GM23338 (cell line): ENCODE measurements at regions not wholly inside any gene's neighbourhood (a gene's known extent, or its start where the extent isn't known, plus 50 kb on each side); places are given as distances from the start of the nearest gene placed in this dataset.

Experiments
- ATAC-seq: fragments of 200-7000 bp; cut with Tn5 transposase; 3 replicates; pipeline ENCODE4 v1.9.1; 2020
- DNase-seq: peaks from one replicate; pipeline ENCODE4 v3.0.0-alpha.2; 2015; ENCODE audit warnings: low spot score
- H2AFZ ChIP-seq: fragments of 200-600 bp; sonication (generic); 2 replicates; pipeline ENCODE4 v1.8.0; 2016; ENCODE audit warnings: antibody characterized with exemption, mild to moderate bottlenecking, moderate library complexity
- H3F3A ChIP-seq: fragments of 200-600 bp; sonication (generic); replicated peaks from 2 replicates; pipeline ENCODE4 v1.8.0; 2017; ENCODE audit warnings: antibody characterized with exemption, mixed run types, low read depth
- H3K27ac ChIP-seq: fragments of 200-600 bp; sonication (generic); 2 replicates; pipeline ENCODE4 v1.6.1; 2016; ENCODE audit warnings: low read depth
- H3K27me3 ChIP-seq: fragments of 200-600 bp; sonication (generic); 2 replicates; pipeline ENCODE4 v1.8.0; 2016; ENCODE audit warnings: mild to moderate bottlenecking, mixed run types, moderate library complexity; ENCODE audit not compliant: insufficient read depth
- H3K36me3 ChIP-seq: fragments of 200-600 bp; sonication (generic); 2 replicates; pipeline ENCODE4 v1.8.0; 2016; ENCODE audit warnings: mild to moderate bottlenecking; ENCODE audit not compliant: insufficient read depth
- H3K4me1 ChIP-seq: fragments of 200-600 bp; sonication (generic); 2 replicates; pipeline ENCODE4 v1.8.0; 2016; ENCODE audit warnings: mild to moderate bottlenecking, moderate library complexity; ENCODE audit not compliant: insufficient read depth
- H3K4me2 ChIP-seq: fragments of 200-600 bp; sonication (generic); 2 replicates; pipeline ENCODE4 v1.7.1; 2017; ENCODE audit warnings: mixed run types
- H3K4me3 ChIP-seq: fragments of 200-600 bp; sonication (generic); 2 replicates; pipeline ENCODE4 v1.6.1; 2016; ENCODE audit warnings: mixed run types
- H3K79me2 ChIP-seq: fragments of 200-600 bp; sonication (generic); replicated peaks from 2 replicates; pipeline ENCODE4 v1.8.0; 2017; ENCODE audit warnings: mild to moderate bottlenecking; ENCODE audit not compliant: insufficient read depth
- H3K9me2 ChIP-seq: fragments of 200-600 bp; sonication (generic); 2 replicates; pipeline ENCODE4 v1.8.0; 2017; ENCODE audit not compliant: insufficient read depth
- H4K20me1 ChIP-seq: fragments of 200-600 bp; sonication (generic); replicated peaks from 2 replicates; pipeline ENCODE4 v1.8.0; 2017; ENCODE audit warnings: mild to moderate bottlenecking; ENCODE audit not compliant: insufficient read depth
- H3K27ac Mint-ChIP-seq: 2 replicates; pipeline ENCODE4 v1.8.0; 2020; ENCODE audit warnings: inconsistent platforms, mild to moderate bottlenecking, moderate library complexity, mixed read lengths
- H3K27me3 Mint-ChIP-seq: 3 replicates; pipeline ENCODE4 v1.8.0; 2022; ENCODE audit warnings: low read depth, mild to moderate bottlenecking, moderate library complexity, mixed read lengths, inconsistent platforms; ENCODE audit not compliant: insufficient read depth, poor library complexity
- H3K36me3 Mint-ChIP-seq: 3 replicates; pipeline ENCODE4 v1.8.0; 2021; ENCODE audit warnings: low read depth, mild to moderate bottlenecking, inconsistent platforms, moderate library complexity, mixed read lengths
- H3K4me1 Mint-ChIP-seq: 3 replicates; pipeline ENCODE4 v1.8.0; 2020; ENCODE audit warnings: mild to moderate bottlenecking, inconsistent platforms, mixed read lengths
- H3K4me3 Mint-ChIP-seq: 3 replicates; pipeline ENCODE4 v1.8.0; 2021; ENCODE audit warnings: moderate library complexity, mild to moderate bottlenecking, inconsistent platforms, mixed read lengths
- H3K9me3 Mint-ChIP-seq: 3 replicates; pipeline ENCODE4 v1.8.0; 2020; ENCODE audit warnings: moderate library complexity, mild to moderate bottlenecking, inconsistent platforms, mixed read lengths
- CTCF ChIP-seq, 2 experiments: fragments of 200-600 bp in 1 of 2; sonication (generic) in 1 of 2; conservative IDR thresholded peaks; 2 replicates each; pipeline versions ENCODE4 v1.5.1 to v1.6.1; 2016 to 2017; ENCODE audit warnings: antibody characterized with exemption in 2 of 2, low read depth in 2 of 2, mild to moderate bottlenecking in 2 of 2, moderate library complexity in 1 of 2
- EZH2 ChIP-seq: fragments of 200-600 bp; sonication (generic); IDR thresholded peaks from one replicate; pipeline ENCODE4 v1.8.0; 2017; ENCODE audit warnings: antibody characterized with exemption, mild to moderate bottlenecking, low read depth; ENCODE audit not compliant: unreplicated experiment
- JUNB ChIP-seq: IDR thresholded peaks from one replicate; pipeline ENCODE4 v1.6.1; 2016; ENCODE audit warnings: antibody characterized with exemption; ENCODE audit not compliant: unreplicated experiment
- NANOG ChIP-seq: IDR thresholded peaks from 2 replicates; pipeline ENCODE4 v1.6.1; 2016; ENCODE audit warnings: antibody characterized with exemption, borderline replicate concordance
- POLR2AphosphoS5 ChIP-seq: IDR thresholded peaks from 2 replicates; pipeline ENCODE4 v1.6.1; 2016; ENCODE audit warnings: antibody characterized with exemption, low read depth
- STAT1 ChIP-seq: IDR thresholded peaks from one replicate; pipeline ENCODE4 v1.6.1; 2016; ENCODE audit warnings: antibody characterized with exemption; ENCODE audit not compliant: unreplicated experiment
- ZNF331 ChIP-seq: fragments of 250-450 bp; sonication (Bioruptor Pico); IDR thresholded peaks from 2 replicates; pipeline ENCODE4 v1.5.0; 2020; ENCODE audit warnings: low read depth, mild to moderate bottlenecking, moderate library complexity
- TF ChIP-seq, protein P1 (sequence below): fragments of 250-450 bp; sonication (Bioruptor Pico); IDR thresholded peaks from 2 replicates; pipeline ENCODE4 v1.5.0; 2020; ENCODE audit warnings: mild to moderate bottlenecking, moderate library complexity

DNA sequence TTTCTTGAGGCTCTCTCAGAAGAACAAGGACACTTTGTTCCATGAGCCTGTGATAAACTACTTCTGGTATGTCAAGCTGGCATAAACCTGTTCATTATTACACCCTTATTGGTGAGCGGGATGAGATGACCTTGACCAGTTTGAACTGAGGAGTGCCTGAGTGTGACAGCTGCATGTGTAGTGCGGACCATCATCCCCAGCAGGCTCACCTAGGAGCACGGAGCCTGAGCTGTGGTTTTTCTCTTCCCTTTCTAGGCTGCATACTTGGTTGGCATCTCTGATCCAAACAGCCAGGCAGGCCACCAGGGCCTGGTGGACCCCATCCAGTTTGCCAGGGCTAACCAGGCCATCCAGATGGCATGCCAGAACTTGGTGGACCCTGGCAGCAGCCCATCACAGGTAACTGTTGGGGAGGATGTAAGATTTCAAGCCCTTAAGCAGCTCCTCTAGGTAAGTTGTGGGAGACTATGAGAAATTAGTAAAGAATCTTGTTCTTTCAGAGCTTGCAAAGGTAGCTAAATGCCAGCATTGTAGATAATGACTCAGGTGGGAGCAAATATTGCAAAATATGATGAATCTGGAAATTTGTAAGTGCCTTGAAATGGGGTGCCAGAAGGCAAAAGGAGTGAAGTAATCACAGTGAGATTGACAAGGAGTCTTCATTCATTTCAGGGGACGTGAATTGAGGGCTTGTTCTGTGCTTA, 288.9 kb upstream of the TPM1 start:
- Histone ChIP-seq H3K79me2 (no peaks in the 10 kb centered on the region), H3K4me3 (no peak overlapping the region), H3K27ac (no peak overlapping the region), H3F3A (no peaks in the 10 kb centered on the region; the same call in 1 of the 2 replicates), H3K4me1 (peaks cover 25% of the 10 kb centered on the region), H4K20me1 (no peaks in the 10 kb centered on the region), H2AFZ (no peak overlapping the region), H3K27me3 (no peaks in the 10 kb centered on the region), H3K9me2 (no peaks in the 10 kb centered on the region; the same call in 1 of the 2 replicates), H3K4me2 (no peak overlapping the region), H3K36me3 (no peaks in the 10 kb centered on the region)
- Mint-ChIP-seq H3K36me3 (peaks cover 7% of the 10 kb centered on the region), H3K27ac (no peak overlapping the region), H3K27me3 (peaks cover 1% of the 10 kb centered on the region), H3K4me3 (no peak overlapping the region), H3K4me1 (peaks cover 42% of the 10 kb centered on the region), H3K9me3 (no peaks in the 10 kb centered on the region)
- ATAC-seq, result no peak
- no peak for DNase-seq
- no peak for TF ChIP-seq NANOG
- TF ChIP-seq EZH2, result no peak
- no peak for TF ChIP-seq ZNF331 (CRISPR knock-in tag)
- no peak for TF ChIP-seq CTCF (conservative IDR thresholded peaks at IDR 0.05; ENCODE audit: low read depth in 2 of 2)
- TF ChIP-seq JUNB, result no peak
- TF ChIP-seq, protein P1, sequence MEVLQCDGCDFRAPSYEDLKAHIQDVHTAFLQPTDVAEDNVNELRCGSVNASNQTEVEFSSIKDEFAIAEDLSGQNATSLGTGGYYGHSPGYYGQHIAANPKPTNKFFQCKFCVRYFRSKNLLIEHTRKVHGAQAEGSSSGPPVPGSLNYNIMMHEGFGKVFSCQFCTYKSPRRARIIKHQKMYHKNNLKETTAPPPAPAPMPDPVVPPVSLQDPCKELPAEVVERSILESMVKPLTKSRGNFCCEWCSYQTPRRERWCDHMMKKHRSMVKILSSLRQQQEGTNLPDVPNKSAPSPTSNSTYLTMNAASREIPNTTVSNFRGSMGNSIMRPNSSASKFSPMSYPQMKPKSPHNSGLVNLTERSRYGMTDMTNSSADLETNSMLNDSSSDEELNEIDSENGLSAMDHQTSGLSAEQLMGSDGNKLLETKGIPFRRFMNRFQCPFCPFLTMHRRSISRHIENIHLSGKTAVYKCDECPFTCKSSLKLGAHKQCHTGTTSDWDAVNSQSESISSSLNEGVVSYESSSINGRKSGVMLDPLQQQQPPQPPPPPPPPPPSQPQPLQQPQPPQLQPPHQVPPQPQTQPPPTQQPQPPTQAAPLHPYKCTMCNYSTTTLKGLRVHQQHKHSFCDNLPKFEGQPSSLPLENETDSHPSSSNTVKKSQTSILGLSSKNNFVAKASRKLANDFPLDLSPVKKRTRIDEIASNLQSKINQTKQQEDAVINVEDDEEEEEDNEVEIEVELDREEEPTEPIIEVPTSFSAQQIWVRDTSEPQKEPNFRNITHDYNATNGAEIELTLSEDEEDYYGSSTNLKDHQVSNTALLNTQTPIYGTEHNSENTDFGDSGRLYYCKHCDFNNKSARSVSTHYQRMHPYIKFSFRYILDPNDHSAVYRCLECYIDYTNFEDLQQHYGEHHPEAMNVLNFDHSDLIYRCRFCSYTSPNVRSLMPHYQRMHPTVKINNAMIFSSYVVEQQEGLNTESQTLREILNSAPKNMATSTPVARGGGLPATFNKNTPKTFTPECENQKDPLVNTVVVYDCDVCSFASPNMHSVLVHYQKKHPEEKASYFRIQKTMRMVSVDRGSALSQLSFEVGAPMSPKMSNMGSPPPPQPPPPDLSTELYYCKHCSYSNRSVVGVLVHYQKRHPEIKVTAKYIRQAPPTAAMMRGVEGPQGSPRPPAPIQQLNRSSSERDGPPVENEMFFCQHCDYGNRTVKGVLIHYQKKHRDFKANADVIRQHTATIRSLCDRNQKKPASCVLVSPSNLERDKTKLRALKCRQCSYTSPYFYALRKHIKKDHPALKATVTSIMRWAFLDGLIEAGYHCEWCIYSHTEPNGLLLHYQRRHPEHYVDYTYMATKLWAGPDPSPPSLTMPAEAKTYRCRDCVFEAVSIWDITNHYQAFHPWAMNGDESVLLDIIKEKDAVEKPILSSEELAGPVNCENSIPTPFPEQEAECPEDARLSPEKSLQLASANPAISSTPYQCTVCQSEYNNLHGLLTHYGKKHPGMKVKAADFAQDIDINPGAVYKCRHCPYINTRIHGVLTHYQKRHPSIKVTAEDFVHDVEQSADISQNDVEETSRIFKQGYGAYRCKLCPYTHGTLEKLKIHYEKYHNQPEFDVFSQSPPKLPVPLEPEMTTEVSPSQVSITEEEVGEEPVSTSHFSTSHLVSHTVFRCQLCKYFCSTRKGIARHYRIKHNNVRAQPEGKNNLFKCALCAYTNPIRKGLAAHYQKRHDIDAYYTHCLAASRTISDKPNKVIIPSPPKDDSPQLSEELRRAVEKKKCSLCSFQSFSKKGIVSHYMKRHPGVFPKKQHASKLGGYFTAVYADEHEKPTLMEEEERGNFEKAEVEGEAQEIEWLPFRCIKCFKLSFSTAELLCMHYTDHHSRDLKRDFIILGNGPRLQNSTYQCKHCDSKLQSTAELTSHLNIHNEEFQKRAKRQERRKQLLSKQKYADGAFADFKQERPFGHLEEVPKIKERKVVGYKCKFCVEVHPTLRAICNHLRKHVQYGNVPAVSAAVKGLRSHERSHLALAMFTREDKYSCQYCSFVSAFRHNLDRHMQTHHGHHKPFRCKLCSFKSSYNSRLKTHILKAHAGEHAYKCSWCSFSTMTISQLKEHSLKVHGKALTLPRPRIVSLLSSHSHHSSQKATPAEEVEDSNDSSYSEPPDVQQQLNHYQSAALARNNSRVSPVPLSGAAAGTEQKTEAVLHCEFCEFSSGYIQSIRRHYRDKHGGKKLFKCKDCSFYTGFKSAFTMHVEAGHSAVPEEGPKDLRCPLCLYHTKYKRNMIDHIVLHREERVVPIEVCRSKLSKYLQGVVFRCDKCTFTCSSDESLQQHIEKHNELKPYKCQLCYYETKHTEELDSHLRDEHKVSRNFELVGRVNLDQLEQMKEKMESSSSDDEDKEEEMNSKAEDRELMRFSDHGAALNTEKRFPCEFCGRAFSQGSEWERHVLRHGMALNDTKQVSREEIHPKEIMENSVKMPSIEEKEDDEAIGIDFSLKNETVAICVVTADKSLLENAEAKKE (CRISPR knock-in tag), result no peak
- no peak for TF ChIP-seq STAT1
- no peak for TF ChIP-seq POLR2AphosphoS5
